ENCODE measurements at regions not wholly inside any gene's neighbourhood (a gene's known extent, or its start where the extent isn't known, plus 50 kb on each side); places are given as distances from the start of the nearest gene placed in this dataset.

- DNase-seq (ENCODE audit: low read depth in 2 of 2): no peak
These were observed 236.7 kb downstream of the PIK3R1 start for GRCh38 chr5:68452286-68452685.

DNA sequence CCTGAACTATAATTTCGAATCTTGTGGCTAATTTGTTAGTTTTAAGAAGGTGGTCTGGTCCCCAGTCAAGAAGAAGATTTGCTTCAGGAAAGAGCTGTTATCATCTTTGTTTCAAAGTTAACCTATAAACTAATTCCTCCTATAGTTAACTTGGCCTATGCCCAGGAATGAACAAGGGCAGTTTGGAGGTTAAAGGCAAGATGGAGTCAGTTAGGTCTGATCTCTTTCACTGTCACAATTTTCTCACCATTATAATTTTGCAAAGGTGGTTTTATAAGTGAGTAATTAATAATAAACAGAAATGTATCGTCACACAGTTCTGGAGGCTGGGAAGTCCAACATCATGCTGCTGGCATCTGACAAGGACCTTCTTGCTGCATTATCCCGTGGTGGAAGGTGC is 238.6 kb downstream of the PIK3R1 start:
- DNase-seq (ENCODE audit: low read depth in 2 of 2): no peak

DNA sequence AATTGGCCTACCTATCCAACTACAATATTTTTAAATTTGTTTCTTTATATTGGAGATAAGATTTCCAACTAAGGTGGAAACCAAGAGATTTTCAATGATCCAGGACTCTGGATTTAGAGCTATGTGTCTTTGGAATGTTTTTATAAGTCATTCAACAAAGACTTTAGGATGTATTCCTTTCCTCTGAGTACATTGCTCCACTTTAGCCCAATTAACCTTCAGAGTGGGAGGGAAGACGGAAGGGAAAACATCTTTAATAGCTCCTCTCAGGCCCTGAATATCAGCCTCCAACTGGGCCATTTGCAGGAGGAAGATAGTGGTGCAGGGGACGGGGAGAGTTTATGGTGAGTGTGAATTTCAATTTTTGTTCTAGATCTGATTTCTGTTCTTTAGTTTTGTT is 239.2 kb downstream of the PIK3R1 start:
- no peak for DNase-seq (ENCODE audit: low read depth in 2 of 2)

DNA sequence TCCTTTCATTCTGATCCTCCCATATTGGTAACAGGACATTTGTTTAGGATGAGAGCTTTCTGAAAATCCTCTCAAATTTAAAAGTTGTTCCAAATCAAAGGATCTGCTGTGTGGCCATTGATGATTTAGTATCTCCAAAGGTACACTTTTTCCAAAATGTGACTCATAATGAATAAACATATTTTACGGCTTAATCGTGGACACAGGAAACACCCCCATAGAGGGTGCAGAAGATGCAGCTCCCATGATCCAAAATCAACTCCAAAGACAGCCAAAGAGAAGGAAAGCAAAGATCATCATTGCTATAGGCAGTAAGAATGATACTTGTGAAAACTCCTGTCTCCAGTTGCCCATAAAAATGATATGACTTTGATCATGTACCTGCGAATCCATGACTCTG is 239.7 kb downstream of the PIK3R1 start:
- no peak for DNase-seq (ENCODE audit: low read depth in 2 of 2)

DNA sequence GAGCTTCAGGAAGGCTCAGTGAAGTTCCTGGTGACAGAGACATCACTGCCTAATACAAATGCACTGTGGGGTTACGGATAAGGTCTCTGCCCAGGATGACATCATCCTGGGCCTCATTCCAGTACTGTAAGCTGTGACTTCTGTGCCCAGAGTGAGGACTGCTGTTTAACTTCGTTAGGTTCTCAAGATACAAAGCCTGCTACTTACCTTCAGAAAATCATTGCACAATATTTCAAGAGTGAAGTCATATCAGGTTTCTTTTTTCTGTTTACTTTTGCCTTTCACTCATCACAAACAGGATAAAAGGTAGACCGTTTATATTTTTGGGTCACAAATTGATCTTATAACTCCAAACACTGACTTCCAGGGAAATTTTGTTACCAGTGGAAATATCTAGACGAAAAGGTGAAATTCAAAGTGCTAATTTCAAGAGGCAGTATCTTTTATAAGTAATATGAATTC is 241.2 kb downstream of the PIK3R1 start:
- DNase-seq (ENCODE audit: low read depth in 2 of 2): no peak

DNA sequence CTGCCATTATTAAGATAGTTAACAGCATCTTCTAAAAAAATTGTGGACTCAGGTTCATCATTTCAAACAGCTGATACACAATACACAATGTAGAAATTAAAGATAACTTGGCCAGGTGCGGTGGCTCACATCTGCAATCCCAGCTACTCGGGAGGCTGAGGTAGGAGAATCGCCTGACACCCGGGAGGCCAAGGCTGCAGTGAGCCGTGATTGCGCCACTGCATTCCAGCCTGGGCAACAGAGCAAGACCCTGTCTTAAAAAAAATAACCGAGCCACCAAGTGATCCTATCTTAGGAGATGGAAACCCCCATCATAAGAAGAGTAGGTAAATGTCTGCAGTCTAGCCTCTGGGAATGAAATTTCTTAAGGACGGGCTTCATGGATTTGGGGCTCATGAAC is 241.7 kb downstream of the PIK3R1 start:
- DNase-seq (ENCODE audit: low read depth in 2 of 2): no peak

GRCh38 chr5:68458416-68459021 is 243.0 kb downstream of the PIK3R1 start:
- no peak for DNase-seq (ENCODE audit: low read depth in 2 of 2)

DNA sequence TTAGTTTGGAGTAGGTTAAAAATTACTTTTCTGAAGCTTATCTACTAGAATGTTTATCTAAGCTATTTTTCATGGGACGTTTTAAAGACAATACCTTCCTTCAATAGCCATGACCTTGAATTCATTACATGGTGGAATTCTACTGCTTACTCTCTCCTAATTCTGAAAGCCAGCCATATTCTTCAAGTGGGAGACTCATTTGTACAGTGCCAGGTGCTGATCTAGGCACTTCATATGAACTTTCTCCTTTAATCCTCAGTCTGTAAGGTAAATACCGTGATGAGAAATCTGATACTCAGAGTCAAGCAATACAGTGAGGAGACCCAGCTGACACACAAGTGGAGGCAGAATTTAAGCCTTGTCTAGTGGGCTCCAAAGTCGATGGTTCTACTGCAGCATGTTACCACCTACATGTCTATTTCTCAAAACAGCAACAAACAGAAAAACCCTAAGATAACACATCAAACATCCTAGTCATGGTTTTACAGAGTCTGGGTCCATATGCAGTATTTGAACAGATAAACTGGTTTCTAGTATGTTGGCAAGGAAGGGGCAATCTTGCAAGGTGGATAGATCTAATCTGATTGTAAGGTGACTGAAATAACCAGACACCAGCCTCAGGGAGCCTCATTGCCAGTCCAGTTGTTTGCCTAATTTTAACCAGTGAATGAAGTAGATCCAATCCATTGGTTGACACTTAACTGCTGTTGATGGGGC is 243.7 kb downstream of the PIK3R1 start:
- no peak for DNase-seq (ENCODE audit: low read depth in 2 of 2)

- DNase-seq (ENCODE audit: low read depth in 2 of 2): no peak
These were observed 244.2 kb downstream of the PIK3R1 start for GRCh38 chr5:68459810-68460139.

DNA sequence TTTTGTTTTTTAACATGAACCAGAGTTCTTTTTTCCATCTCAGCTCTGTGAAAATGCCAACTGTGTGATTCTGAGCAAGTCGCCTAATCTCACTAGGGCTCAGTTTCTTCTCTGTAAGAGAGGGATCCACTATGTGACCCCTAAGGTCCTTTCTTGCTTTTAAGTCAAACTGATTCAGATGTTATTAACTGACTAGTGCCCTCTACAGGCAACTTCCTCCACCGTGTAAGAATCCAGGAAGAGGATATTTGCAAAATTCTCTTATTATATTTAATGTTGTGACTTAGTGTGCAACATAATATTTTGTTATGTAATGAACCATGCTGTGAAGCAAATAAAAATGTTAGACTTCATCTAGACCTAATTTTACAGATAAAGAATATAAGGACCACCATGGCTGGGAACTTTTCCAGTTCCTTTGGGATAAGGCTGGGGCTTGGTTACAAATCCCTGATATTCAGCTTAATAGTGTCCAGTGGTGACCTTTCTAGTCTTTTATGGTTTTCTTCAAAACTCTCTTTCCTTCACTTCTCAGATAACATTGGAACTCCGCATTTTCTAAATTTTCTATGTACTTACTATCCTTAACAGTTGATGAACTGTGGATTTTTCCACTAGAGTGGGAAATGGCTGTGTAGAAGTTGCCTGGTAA is 244.7 kb downstream of the PIK3R1 start:
- peak; percentile 15 to 17 for DNase-seq (ENCODE audit: low read depth in 2 of 2)

DNA sequence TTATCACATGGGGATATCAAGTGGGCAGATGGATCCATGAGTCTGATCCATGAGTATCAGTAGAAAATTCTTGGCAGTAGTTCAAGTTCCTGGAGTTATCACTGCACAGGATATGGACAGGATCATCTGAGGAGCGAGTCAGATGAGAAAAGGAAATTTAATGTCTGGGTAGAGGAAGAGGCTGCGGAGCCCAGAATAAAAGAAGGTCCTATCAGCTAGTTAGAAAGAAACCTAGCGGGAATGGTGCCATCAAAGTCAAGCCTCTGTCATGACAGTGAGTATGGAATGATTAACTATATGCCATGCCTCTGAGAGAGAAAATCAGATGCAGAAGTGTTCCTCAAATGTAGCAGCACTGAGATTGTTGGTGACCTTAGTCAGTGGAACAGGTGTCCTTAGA is 248.1 kb downstream of the PIK3R1 start:
- no peak for DNase-seq (ENCODE audit: low read depth in 2 of 2)

GRCh38 chr5:68464424-68464823 is 248.9 kb downstream of the PIK3R1 start:
- peak; percentile 22 to 63 for DNase-seq (ENCODE audit: low read depth in 2 of 2)

- peak in 1 of 2 donors; percentile 18 for DNase-seq (ENCODE audit: low read depth in 2 of 2)
These were observed 249.6 kb downstream of the PIK3R1 start for GRCh38 chr5:68465133-68465532.

- no peak for DNase-seq (ENCODE audit: low read depth in 2 of 2)
These were observed 250.5 kb downstream of the PIK3R1 start for GRCh38 chr5:68465934-68466551.

DNA sequence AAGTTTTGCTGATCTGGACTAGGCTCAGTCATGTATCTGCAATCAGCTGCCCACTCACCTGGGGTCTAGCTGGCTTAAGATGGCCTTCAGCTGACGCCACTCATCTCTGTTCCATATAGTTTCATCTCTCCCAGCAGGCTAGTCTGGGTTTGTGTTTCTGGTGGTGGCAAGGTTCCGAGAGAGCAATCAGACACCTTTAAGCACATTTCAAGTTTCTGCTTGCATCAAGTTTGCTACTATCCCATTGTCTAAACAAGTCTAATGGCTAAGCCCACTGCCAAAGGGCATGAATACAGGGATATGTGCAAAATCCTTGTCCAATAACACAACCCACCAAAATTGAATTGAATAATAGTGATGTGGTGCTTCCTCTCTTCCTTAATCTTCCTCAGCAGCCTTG is 251.7 kb downstream of the PIK3R1 start:
- DNase-seq (ENCODE audit: low read depth in 2 of 2): no peak

GRCh38 chr5:68467794-68468193 is 252.2 kb downstream of the PIK3R1 start:
- DNase-seq (ENCODE audit: low read depth in 2 of 2): no peak

DNA sequence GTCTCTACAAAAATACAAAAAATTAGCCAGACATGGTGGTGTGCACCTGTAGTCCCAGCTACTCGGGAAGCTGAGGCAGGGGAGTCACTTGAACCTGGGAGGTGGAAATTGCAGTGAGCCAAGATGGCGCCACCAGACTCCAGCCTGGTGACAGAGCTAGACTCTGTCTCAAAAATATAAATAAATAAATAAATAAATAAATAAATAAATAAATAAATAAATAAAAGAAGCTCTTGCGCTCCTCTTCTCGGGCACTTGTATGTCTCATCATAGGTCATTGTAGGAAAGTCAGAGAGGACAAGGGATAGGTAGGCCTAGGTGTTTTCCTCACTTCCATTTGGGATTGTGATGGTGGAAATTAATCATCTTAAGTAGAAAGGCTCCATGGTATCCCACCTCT is 252.8 kb downstream of the PIK3R1 start:
- no peak for DNase-seq (ENCODE audit: low read depth in 2 of 2)

- no peak for DNase-seq (ENCODE audit: low read depth in 2 of 2)
These were observed 260.0 kb downstream of the PIK3R1 start for GRCh38 chr5:68475476-68475983.

DNA sequence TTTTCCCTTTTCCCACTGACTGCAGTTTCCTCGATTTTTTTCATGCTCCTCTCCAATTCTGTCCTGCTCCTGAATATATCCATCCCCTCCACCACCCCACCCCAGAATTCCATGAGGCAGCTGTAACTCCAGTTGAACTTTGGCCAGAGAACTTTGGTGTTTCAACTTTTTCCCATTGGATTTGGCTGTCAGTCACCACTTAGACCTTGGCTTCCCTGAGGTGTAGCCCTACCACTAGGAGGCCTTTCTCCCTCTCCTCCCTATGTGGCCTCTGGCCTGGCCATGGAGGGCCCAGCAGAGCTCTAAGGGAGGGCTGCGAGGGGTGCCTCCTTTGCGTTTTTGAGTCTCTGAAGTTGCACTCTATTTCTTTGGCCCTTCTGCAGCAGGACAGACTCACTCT is 261.3 kb downstream of the PIK3R1 start:
- no peak for DNase-seq (ENCODE audit: low read depth in 2 of 2)

DNA sequence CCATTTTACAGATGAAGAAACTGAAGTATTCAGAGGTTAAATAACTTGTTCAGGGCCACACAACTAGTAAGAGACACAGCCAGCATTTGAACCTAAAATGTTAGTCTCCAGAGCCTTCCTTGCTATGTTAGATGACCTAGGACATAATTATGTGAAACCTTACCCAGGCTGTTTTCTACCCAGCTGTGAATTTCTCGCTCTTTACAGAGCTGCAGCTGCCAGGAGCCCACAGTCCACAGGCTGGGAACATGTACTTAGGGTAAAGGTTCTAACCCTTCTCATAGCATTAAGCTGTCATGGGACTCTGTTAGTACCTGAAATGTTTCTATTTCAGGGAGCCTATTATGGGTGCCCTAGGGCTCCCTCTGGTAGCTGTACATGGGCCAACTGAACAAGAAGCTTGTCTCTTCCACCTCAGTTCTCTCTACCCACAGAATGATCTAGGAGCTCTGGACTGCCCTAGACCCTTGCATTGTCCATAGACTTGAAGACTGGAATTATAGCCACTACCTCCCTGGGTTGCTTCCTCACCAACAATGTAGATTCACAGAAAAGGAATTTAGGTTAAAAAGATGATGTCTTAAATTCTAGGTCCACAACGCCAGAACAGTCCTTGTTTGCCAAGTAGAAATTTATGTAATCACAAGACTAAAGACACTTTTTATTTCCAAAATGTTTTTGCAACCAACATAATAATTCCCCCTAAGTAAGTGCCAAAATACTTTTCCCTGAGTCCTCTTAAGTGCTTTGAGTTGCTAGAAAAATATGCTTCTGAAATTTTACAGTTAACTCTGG is 262.9 kb downstream of the PIK3R1 start:
- no peak for DNase-seq (ENCODE audit: low read depth in 2 of 2)

DNA sequence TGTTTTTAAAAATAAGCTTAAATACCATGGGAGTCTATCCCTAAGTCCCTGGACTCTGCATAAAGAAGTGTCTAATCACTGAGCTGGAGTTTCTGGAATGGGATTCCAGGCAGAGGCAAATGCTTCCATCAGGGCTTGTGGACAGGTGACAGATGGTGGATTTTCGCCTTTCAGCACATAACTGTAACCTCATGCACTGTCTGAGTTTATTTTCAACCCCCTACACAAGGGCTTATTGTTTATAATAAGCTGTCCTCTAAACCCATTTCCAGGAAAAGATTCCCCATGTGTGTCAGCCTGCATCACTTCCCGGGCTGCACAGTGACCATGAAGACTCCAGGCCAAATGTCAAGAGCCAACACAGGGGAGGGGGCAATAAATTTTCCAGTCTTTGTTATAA is 264.0 kb downstream of the PIK3R1 start:
- no peak for DNase-seq (ENCODE audit: low read depth in 2 of 2)

Measured in stimulated activated CD4-positive, alpha-beta T cell treated with anti-CD3 and anti-CD28 coated beads, Interleukin-4, amount 100 ng/mL, for 48 hours (primary cell).